GM23338 (cell line): ENCODE measurements at regions not wholly inside any gene's neighbourhood (a gene's known extent, or its start where the extent isn't known, plus 50 kb on each side); places are given as distances from the start of the nearest gene placed in this dataset.

Source experiments
- EZH2 ChIP-seq: fragments of 200-600 bp; sonication (generic); IDR thresholded peaks from one replicate; pipeline ENCODE4 v1.8.0; 2017; ENCODE audit warnings: antibody characterized with exemption, mild to moderate bottlenecking, low read depth; ENCODE audit not compliant: unreplicated experiment
- EZH2phosphoT487 ChIP-seq: fragments of 200-600 bp; sonication (generic); IDR thresholded peaks from one replicate; pipeline ENCODE4 v1.8.1; 2018; ENCODE audit warnings: antibody characterized with exemption; ENCODE audit not compliant: unreplicated experiment
- POLR2AphosphoS5 ChIP-seq: IDR thresholded peaks from 2 replicates; pipeline ENCODE4 v1.6.1; 2016; ENCODE audit warnings: antibody characterized with exemption, low read depth
- STAT1 ChIP-seq: IDR thresholded peaks from one replicate; pipeline ENCODE4 v1.6.1; 2016; ENCODE audit warnings: antibody characterized with exemption; ENCODE audit not compliant: unreplicated experiment
- TF ChIP-seq, protein P1 (sequence below), 2 experiments: fragments of 200-600 bp in 1 of 2; sonication (generic) in 1 of 2; conservative IDR thresholded peaks; 2 replicates each; pipeline versions ENCODE4 v1.5.1 to v1.6.1; 2016 to 2017; ENCODE audit warnings: antibody characterized with exemption in 2 of 2, low read depth in 2 of 2, mild to moderate bottlenecking in 2 of 2, moderate library complexity in 1 of 2

GRCh38 chr10:4567637-4568036 lies 258.4 kb upstream of the AKR1E2 start:
- TF ChIP-seq, protein P1, sequence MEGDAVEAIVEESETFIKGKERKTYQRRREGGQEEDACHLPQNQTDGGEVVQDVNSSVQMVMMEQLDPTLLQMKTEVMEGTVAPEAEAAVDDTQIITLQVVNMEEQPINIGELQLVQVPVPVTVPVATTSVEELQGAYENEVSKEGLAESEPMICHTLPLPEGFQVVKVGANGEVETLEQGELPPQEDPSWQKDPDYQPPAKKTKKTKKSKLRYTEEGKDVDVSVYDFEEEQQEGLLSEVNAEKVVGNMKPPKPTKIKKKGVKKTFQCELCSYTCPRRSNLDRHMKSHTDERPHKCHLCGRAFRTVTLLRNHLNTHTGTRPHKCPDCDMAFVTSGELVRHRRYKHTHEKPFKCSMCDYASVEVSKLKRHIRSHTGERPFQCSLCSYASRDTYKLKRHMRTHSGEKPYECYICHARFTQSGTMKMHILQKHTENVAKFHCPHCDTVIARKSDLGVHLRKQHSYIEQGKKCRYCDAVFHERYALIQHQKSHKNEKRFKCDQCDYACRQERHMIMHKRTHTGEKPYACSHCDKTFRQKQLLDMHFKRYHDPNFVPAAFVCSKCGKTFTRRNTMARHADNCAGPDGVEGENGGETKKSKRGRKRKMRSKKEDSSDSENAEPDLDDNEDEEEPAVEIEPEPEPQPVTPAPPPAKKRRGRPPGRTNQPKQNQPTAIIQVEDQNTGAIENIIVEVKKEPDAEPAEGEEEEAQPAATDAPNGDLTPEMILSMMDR (conservative IDR thresholded peaks at IDR 0.05; ENCODE audit: low read depth in 2 of 2): no peak
- TF ChIP-seq EZH2: no peak
- TF ChIP-seq STAT1: no peak
- TF ChIP-seq EZH2phosphoT487: no peak
- no peak for TF ChIP-seq POLR2AphosphoS5
